NOMO-1 treated with DMSO at 0.1 percent for 48 hours (cell line): ENCODE measurements at regions not wholly inside any gene's neighbourhood (a gene's known extent, or its start where the extent isn't known, plus 50 kb on each side); places are given as distances from the start of the nearest gene placed in this dataset.
"Not testable (repeated sequence)": the region's sequence is repeated elsewhere in the genome, so short reads cannot be mapped to it uniquely, and the experiment has no call there.

Source experiments
- DNase-seq: peaks from one replicate; lab custom pipeline; 2025; ENCODE audit not compliant: unreplicated experiment; lab: John Stamatoyannopoulos, UW

GRCh38 chr2:49861821-49862220 lies 707.5 kb upstream of the FSHR start:
- no peak for DNase-seq

GRCh38 chr2:49860834-49861233 lies 706.5 kb upstream of the FSHR start:
- no peak for DNase-seq

GRCh38 chr2:49860170-49860569 lies 705.9 kb upstream of the FSHR start:
- no peak for DNase-seq

DNA sequence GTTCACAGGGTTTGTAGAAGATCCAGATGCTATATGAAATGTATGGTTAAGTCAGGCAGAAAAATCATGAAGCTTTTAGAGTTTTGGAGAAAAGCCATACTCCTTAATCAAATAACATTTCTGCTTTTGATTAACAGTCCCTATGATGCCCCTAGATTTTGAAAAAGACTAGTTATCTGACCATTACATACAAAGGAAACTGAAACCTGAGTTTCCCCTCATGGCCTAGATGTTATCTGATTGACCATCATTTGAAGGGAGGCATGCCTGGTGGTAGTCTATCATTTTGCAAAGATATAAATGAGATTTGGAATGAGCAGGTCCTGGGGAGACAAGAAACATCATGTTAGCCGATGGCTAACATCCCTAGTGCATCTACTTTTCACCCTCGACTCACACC lies 704.3 kb upstream of the FSHR start:
- no peak for DNase-seq

DNA sequence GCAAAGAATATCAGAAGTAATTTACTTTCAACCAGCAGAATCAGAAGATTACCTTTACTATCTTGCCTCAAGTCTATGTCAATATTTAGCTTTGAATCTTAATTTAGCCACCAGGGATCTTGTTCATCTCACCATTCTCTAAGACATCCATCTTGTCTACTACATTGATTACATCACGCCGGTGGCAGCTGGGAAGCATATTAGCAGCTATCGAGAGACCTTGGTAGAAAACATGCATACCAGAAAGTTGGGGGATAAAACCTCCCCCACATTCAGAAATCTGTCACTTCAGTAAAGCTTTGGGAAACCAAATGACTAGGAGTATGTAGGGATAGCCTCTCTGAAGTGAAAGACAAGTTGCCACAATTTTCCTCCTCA lies 703.8 kb upstream of the FSHR start:
- DNase-seq = no peak

GRCh38 chr2:49857371-49858112 lies 703.2 kb upstream of the FSHR start:
- no peak for DNase-seq

- DNase-seq = no peak
Measured at GRCh38 chr2:49845671-49846070, 691.4 kb upstream of the FSHR start.

DNA sequence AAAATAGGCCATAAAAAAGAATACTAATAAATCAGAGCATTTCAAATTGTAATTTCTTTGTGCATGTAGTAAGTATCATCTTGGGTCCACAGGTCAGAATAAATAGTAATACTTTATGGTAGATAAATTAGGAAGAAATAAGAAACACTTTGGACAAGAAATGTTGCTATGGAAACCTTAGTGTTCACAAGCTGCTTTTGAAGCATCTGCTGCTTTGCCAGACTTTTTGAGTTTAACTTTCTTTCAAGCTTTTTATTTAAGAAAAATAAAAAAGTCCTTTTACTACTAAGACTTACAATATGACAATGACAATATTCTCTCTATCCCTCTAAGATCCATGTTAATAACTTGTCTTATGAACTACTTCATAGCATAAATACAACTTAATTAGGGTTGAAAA lies 690.7 kb upstream of the FSHR start:
- DNase-seq = no peak

DNA sequence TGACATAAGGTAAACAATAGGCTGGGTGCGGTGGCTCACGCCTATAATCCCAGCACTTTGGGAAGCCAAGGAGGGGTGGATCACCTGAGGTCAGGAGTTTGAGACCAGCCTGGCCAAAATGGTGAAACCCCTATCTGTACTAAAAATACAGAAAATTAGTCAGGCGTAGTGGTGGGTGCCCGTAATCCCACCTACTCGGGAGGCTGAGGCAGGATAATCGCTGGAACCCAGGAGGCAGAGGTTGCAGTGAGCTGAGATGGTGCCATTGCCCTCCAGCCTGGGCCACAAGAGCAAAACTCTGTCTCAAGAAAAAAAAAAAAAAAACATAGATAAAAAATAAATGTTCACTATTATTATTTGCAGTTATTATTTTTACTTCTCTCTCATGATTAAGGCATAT lies 689.8 kb upstream of the FSHR start:
- DNase-seq = not testable (repeated sequence)

DNA sequence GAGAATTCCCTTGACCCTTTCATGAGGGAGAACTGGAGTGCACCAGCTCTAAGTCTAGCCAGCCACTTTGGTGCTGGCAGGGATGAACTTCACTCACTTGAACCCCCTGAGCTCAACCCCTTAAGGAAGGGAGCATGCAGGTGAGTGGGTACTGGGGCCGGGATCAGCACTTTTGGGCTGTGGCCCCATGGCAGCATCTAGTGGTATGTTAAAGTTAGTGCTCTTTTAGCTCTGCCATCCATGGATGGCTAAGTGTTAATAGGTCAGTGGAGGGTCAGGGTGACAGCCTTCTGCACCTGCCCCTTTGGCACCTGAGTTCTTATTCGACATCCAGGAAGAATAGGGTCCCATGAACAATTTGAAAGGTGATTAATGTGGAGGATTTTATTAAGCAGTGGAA lies 689.0 kb upstream of the FSHR start:
- DNase-seq = peak; percentile 2

- DNase-seq = no peak
Measured at GRCh38 chr2:49840428-49840975, 686.2 kb upstream of the FSHR start.

- no peak for DNase-seq
Measured at GRCh38 chr2:49839818-49840217, 685.5 kb upstream of the FSHR start.

DNA sequence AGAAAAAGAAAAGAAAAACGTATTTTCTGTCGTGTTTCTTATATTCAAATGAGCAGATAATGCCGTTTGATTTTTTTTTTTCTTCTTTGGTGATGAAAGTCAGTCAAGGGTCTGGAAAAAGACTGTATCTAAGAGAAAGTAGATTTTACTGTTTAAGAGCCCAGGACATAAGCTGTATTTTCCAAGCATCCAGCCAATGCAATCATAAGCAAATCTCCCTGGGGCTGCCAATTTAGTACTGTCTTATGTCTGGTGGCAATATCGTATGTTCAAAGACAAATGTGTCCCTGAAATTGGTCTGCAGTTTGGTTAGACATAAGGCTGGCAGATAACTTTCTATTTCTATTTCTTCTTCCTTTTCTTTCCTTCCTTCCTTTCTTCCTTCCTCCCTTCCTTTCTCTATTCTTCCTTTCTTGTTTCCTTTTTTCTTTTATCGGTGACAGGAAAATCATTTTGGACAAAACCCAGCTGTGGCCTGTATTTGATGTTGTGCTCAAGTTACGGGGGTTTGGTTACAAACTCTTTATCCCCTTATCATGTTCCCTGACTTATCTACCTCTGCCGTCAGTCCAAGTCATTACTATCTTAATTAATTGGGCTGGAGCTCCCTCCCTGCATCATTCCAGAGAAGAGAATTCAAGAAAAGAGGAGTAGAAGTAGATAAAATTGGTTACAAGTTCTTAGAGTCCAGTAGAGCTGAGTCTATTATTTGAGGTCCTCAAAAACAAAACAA lies 683.4 kb upstream of the FSHR start:
- DNase-seq = no peak

GRCh38 chr2:49836017-49836416 lies 681.7 kb upstream of the FSHR start:
- DNase-seq = no peak

DNA sequence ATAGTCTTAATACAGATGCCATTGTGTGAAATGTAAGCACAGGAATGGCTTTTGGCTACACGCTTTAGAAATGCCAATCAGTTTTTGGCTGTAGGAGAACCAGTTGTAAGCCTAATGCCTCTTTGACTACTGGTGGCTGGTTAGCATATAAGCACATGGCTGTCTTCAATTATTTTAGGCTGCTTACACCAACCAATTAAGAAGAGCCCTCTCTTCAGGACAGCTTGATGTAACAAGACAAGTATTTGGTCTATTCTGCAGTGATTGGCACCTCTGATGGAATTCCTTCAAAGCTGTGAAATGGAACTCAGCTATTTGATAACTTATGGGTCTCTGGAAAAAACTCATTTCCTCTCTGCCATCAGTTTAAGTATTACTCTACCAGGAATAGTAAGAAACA lies 680.1 kb upstream of the FSHR start:
- DNase-seq = no peak

GRCh38 chr2:49832555-49832954 lies 678.2 kb upstream of the FSHR start:
- no peak for DNase-seq

- no peak for DNase-seq
Measured at GRCh38 chr2:49831698-49832367, 677.5 kb upstream of the FSHR start.

GRCh38 chr2:49830846-49831245 lies 676.5 kb upstream of the FSHR start:
- no peak for DNase-seq

DNA sequence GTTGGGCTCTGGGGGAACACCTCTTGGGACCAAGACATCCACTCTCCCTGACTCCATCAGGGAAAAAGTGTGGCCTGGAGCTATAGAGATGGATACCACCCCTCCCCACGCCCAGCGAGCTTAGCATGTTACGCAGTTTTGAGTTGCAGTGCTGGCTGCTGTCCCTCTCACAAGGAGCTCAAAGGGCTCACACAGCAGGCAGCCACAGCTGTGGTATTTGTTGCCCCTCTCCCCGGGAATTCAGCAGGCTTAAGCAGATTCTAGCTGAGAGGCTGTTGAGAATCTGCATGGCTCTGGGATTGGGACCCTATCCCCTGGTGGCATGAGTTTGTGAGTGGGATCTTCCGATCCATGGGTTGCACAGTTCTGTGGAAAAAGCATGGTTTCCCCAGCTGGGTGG lies 673.1 kb upstream of the FSHR start:
- no peak for DNase-seq

- no peak for DNase-seq
Measured at GRCh38 chr2:49813208-49813607, 658.9 kb upstream of the FSHR start.

- DNase-seq = no peak
Measured at GRCh38 chr2:49812730-49813129, 658.4 kb upstream of the FSHR start.

DNA sequence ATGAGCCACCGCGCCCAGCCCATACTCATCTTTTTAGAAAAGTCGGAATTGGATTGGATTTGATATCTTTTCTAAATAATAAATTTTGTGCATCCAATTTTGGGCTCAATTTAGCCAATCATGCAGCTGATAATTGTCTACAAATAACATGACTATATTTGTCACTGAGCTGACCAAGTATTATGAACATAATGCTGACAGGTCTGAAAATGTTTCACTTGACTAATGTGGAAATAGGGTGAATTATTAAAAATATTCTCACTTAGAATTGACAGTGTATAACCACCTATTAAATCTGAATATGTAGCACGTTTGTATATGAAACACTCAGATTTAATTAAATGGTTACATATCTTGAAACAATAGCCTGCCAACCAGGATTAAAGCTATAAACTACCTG lies 657.2 kb upstream of the FSHR start:
- DNase-seq = no peak
